ENCODE measurements at regions not wholly inside any gene's neighbourhood (a gene's known extent, or its start where the extent isn't known, plus 50 kb on each side); places are given as distances from the start of the nearest gene placed in this dataset.

DNA sequence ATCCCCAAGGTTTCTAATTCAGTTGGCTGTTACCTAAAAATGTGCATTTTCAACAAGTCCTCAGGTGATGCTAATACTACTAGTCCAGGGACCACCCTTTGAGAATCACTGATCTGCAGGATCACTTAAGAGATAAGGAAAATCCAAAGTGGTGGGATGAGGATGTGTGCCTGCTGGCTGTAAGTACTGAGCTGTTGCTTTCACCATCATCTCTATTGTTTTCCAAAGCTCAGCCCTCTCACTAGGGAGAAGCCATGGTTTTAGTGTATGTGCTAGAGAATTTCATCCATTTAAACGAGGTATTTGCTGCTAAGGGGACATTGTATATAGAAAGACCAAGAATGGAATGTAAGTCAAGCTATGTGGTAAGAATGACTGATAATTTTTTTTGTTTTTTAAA lies 202.3 kb downstream of the KIF21A start:
- TF ChIP-seq EZH2 (IDR thresholded peaks at IDR 0.05; ENCODE audit: insufficient read depth, poor library complexity, severe bottlenecking) (no peak), EZH2phosphoT487 (IDR thresholded peaks at IDR 0.05; ENCODE audit: insufficient read depth, low read depth) (no peak)
